Epithelial cell of proximal tubule (primary cell): ENCODE measurements at regions not wholly inside any gene's neighbourhood (a gene's known extent, or its start where the extent isn't known, plus 50 kb on each side); places are given as distances from the start of the nearest gene placed in this dataset.

Experiments used
- DNase-seq: peaks from one replicate; pipeline ENCODE4 v3.0.0-alpha.2; 2011; ENCODE audit warnings: low read depth
- H3K4me3 ChIP-seq: 2 replicates; pipeline ENCODE4 v1.5.1; 2011; ENCODE audit warnings: low read depth, mild to moderate bottlenecking, low read length
- TF ChIP-seq, protein P1 (sequence below): conservative IDR thresholded peaks from 2 replicates; pipeline ENCODE4 v1.5.1; 2012; ENCODE audit warnings: low read depth, mild to moderate bottlenecking, low read length

DNA sequence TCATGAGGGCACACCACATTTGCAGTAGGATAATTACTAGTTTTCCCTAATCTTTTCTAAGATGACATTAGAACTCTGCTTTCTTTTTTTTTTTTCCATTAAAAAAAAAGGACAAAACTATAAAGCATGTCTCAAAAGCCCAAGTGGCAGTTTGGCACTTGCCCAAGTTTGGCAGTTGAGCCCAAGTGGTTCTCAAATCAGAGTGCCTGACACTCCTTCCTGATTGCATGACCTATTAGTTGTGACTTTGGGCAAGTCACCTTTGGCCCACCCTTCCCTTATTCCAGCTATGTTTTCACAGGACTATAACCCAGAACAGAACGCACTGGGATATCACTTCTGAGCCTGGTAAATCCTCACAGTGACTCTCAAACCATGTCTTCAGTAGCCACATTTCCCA, 273.0 kb downstream of the CCDC85A start:
- TF ChIP-seq, protein P1, sequence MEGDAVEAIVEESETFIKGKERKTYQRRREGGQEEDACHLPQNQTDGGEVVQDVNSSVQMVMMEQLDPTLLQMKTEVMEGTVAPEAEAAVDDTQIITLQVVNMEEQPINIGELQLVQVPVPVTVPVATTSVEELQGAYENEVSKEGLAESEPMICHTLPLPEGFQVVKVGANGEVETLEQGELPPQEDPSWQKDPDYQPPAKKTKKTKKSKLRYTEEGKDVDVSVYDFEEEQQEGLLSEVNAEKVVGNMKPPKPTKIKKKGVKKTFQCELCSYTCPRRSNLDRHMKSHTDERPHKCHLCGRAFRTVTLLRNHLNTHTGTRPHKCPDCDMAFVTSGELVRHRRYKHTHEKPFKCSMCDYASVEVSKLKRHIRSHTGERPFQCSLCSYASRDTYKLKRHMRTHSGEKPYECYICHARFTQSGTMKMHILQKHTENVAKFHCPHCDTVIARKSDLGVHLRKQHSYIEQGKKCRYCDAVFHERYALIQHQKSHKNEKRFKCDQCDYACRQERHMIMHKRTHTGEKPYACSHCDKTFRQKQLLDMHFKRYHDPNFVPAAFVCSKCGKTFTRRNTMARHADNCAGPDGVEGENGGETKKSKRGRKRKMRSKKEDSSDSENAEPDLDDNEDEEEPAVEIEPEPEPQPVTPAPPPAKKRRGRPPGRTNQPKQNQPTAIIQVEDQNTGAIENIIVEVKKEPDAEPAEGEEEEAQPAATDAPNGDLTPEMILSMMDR: no peak
- no peak for DNase-seq
- no peak overlapping the region for H3K4me3 ChIP-seq

DNA sequence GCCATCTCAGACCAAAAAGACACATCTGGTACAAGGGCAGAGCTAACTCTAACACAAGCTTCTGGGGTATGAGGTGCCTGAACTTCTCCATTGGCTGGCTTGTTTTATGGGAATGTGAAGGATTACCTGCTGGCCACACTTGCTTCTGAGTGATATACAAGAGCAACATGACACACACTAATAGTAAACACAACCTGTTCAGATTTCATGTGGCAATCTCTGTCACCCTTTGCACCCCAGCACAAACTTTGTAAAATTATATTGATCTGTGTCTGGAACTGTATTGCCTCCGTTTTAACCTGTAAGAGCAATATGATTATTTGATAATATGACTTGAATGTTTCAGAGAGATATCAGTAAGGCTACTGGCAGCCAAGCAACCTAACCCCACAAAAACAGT, 276.7 kb downstream of the CCDC85A start:
- DNase-seq: no peak
- H3K4me3 ChIP-seq: no peak overlapping the region
- TF ChIP-seq, protein P1: no peak

DNA sequence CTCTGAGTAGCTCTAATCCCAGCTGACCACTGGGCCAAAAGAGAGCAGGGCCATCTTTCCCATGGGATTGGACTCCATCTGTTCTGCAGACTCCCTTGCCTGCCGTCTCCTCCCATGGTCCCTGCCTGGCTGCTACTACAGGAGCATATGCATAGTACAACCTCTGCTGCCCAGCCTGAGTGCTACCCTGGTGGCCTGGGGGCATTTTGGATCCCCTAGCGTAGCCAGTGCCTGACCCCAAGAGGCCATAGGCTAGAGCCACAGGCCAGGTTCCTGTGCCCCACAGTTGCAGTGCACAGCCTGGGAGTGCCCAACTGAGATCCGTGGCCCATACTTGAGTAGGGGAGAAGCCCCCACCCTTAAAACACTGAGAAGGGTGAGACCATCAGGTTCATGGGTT, 280.3 kb downstream of the CCDC85A start:
- H3K4me3 ChIP-seq: no peak overlapping the region
- no peak for DNase-seq
- TF ChIP-seq, protein P1: no peak

DNA sequence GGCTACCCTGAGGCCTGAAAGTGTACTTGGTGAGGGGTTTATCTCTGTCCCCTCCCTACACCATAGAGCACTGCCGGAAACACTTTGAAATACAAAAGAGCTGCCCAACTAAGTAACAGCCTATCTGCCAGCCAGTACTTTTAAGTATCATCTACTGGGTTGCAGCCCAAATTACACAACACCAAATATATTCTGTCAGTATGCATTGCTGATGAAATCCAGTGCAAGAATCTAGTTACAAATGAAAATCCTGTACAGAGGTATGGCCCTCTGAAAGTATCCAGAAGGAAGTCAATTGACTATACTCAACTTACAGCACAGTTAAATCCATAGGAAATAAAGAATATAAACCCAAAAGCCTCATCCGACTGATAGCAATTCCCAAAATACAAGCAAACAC, 280.8 kb downstream of the CCDC85A start:
- no peak for DNase-seq
- no peak overlapping the region for H3K4me3 ChIP-seq
- TF ChIP-seq, protein P1: no peak

DNA sequence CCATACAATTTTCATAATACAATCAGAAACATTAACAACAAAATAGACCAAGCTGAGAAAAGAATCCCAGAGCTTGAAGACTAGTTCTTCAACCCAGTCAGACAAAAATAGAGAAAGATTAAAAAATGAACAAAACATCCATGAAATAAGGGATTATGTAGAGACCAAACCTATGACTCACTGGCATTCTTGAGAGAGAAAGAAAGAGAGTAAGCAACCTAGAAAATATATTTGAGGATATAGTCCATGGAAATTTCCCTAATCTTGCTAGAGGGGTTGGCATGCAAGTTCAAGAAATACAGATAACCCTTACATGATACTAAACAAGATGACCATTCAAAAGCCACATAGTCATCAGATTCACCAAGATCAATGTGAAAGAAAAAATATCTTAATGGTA, 281.7 kb downstream of the CCDC85A start:
- TF ChIP-seq, protein P1: no peak
- DNase-seq: no peak
- H3K4me3 ChIP-seq: no peak overlapping the region

DNA sequence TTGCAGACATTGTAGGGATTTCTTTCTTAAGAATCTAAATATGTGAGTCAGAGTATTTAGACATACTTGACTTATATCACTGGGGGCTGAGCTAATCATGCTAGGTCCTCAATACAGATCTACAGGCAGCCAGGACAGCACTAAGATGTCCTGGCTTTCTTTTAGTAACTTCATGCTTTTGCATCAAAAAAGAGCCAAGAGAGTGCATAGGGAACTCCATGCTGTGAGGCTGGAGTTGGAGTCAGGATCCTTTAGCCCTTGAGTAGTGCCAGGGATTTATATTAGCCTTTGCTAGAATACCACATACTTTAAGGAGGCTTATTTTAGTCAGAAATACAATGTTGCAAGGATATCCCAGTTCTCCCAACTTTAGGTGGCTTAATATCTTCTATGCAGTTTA, 289.7 kb downstream of the CCDC85A start:
- no peak overlapping the region for H3K4me3 ChIP-seq
- TF ChIP-seq, protein P1: no peak
- no peak for DNase-seq

DNA sequence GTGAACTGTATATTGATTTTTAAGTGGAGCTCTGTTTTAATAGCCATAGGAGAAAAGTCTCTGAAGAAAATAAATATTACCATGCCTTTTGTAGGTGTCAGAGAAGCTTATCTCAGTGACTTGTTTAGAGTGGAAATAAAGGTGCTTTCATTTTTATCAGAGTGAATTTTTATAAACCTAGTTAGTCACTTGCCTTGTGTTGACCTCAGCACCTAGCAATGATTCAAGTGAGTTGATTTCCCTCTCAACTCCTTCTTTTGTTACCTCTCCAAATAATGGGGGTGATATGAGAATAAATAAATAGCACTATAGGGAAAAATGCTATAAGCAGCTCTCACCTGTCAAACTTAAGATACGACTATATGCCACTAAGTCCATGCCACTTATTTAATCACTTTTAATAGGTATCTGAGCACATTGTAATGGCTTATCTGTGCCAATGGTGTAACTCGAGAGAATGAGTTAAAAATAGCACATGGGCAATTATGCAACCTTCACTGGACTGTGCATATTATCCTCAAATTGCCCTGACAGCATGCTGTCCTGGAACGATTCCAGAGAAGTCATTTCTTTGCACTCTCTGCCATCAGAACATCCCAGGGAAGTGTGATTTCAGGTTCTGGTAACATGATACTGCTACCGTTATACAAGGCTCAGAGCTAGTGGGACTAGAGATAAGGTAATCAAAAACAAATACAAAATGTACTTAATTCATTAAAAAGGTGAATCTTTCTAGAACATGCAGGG, 290.8 kb downstream of the CCDC85A start:
- peak; percentile 87 for DNase-seq
- no peak overlapping the region for H3K4me3 ChIP-seq
- TF ChIP-seq, protein P1: no peak
